Spleen (tissue), 7 donors: ENCODE measurements at regions not wholly inside any gene's neighbourhood (a gene's known extent, or its start where the extent isn't known, plus 50 kb on each side); places are given as distances from the start of the nearest gene placed in this dataset.

Experiments
- CTCF ChIP-seq, 11 experiments: fragments of 200-600 bp in 7 of 11; fragments of 450-650 bp in 4 of 11; sonication (generic) in 4 of 11; IDR thresholded peaks in 8 of 11; conservative IDR thresholded peaks in 3 of 11; 1 replicate in 7 of 11; 2 replicates in 4 of 11; pipeline versions ENCODE4 v1.4.0 to v1.8.0; 2016 to 2021; ENCODE audit warnings: antibody characterized with exemption in 11 of 11, inconsistent platforms in 4 of 11, mild to moderate bottlenecking in 1 of 11
- POLR2A ChIP-seq, 3 donors: fragments of 450-650 bp; IDR thresholded peaks; one replicate each; pipeline ENCODE4 v1.5.1; 2017; ENCODE audit warnings: antibody characterized with exemption in 3 of 3, mild to moderate bottlenecking in 1 of 3
- POLR2AphosphoS5 ChIP-seq, 3 donors: sonication (generic); formaldehyde crosslinking; IDR thresholded peaks; one replicate each; pipeline ENCODE4 v1.5.1; 2017; ENCODE audit warnings: antibody characterized with exemption in 3 of 3
- donor health status: DM: no; HTN: no; CAD: no; lungs with moderate emphysema.
- donor health status: DM: no; HTN: no; CAD: no.
- donor health status: DM: no; HTN: no; CAD: no.

- TF ChIP-seq CTCF (IDR thresholded peaks at IDR 0.05 in 8 of 11, conservative IDR thresholded peaks at IDR 0.05 in 3 of 11) (no peak), POLR2A (IDR thresholded peaks at IDR 0.05) (no peak), POLR2AphosphoS5 (IDR thresholded peaks at IDR 0.05) (no peak)
Observed at GRCh38 chr7:37518266-37518665, 69.6 kb upstream of the ELMO1 start.
